Astrocyte of the cerebellum (primary cell): ENCODE measurements at regions not wholly inside any gene's neighbourhood (a gene's known extent, or its start where the extent isn't known, plus 50 kb on each side); places are given as distances from the start of the nearest gene placed in this dataset.

Experiments
- DNase-seq: peaks from one replicate; pipeline ENCODE4 v3.0.0-alpha.2; 2011; ENCODE audit warnings: low read depth
- H3K4me3 ChIP-seq: 2 replicates; pipeline ENCODE4 v1.5.1; 2011; ENCODE audit warnings: mild to moderate bottlenecking, low read depth, low read length, moderate library complexity
- in situ Hi-C: cut with HindIII; loops from 2 replicates; pipeline ENCODE4 v1.10.0; 2017; ENCODE audit warnings: low sequenced_read_pairs
- TF ChIP-seq, protein P1 (sequence below): IDR thresholded peaks from 2 replicates; pipeline ENCODE4 v1.5.1; 2012; ENCODE audit warnings: low read length, low read depth, moderate library complexity, mild to moderate bottlenecking; ENCODE audit errors: missing control alignments

DNA sequence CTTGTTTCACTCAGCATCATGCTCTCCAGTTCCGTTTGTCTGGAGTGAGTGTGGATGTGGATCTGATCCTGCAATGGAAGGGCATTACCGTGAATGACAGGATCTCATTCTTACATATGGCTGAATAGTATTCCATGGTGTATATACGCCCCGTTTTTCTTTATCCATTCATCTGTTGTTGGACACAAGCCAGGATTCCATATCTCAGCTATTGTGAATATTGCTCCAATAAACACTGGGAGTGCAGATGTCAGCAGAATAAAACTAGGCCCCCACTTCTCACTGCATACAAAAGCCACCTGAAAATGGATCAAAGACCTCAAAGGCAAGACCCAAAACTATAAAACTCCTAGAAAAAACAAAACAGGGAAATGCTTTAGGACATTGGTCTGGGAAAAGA lies 120.3 kb upstream of the TMPRSS2 start:
- H3K4me3 ChIP-seq = no peak overlapping the region
- in situ Hi-C loops = no loop called here
- TF ChIP-seq, protein P1, sequence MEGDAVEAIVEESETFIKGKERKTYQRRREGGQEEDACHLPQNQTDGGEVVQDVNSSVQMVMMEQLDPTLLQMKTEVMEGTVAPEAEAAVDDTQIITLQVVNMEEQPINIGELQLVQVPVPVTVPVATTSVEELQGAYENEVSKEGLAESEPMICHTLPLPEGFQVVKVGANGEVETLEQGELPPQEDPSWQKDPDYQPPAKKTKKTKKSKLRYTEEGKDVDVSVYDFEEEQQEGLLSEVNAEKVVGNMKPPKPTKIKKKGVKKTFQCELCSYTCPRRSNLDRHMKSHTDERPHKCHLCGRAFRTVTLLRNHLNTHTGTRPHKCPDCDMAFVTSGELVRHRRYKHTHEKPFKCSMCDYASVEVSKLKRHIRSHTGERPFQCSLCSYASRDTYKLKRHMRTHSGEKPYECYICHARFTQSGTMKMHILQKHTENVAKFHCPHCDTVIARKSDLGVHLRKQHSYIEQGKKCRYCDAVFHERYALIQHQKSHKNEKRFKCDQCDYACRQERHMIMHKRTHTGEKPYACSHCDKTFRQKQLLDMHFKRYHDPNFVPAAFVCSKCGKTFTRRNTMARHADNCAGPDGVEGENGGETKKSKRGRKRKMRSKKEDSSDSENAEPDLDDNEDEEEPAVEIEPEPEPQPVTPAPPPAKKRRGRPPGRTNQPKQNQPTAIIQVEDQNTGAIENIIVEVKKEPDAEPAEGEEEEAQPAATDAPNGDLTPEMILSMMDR = no peak
- DNase-seq = no peak

GRCh38 chr21:41627428-41627827 lies 119.5 kb upstream of the TMPRSS2 start:
- TF ChIP-seq, protein P1 = no peak
- no peak for DNase-seq
- no peak overlapping the region for H3K4me3 ChIP-seq
- in situ Hi-C loops = no loop called here

- DNase-seq = no peak
- TF ChIP-seq, protein P1 = no peak
- no peak overlapping the region for H3K4me3 ChIP-seq
- in situ Hi-C loops = no loop called here
These were observed 118.1 kb upstream of the TMPRSS2 start for GRCh38 chr21:41626021-41626420.

GRCh38 chr21:41625428-41625827 lies 117.5 kb upstream of the TMPRSS2 start:
- TF ChIP-seq, protein P1 = no peak
- in situ Hi-C loops = no loop called here
- H3K4me3 ChIP-seq = no peak overlapping the region
- no peak for DNase-seq

DNA sequence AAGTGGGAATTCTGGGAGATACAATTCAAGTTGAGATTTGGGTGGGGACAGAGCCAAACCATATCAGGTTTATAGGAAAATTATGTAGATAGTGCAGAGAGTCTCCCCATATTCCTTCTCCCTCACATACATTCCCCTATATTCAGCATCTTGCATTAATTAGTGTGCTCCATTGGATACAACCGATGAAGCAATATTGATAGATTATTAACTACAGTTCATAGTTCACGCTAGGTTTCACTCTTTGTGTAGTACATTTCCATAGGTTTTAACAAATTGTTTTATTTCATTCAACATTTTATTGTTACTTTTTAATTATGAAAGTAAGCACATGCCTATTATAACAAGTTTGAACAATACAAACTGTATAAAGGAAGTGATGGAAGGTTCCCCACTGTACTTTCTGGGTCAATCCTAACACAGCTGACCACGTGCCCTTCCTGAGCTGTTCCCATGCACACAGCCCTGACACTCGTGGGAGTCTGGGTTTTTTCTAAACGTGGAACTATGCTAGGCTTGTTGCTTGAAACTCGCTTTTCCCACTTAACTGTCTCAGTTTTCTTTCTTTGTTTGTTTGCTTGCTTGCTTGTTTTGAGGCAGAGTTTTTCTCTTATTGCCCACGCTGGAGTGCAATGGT lies 116.8 kb upstream of the TMPRSS2 start:
- in situ Hi-C loops = loop anchor here (25.0 kb wide), 1 partner anchor 313 kb away; no protein-coding TSS in a partner anchor
- TF ChIP-seq, protein P1 = no peak

GRCh38 chr21:41623945-41624344 lies 116.0 kb upstream of the TMPRSS2 start:
- in situ Hi-C loops = loop anchor here (25.0 kb wide), 1 partner anchor 313 kb away; no protein-coding TSS in a partner anchor
- no peak overlapping the region for H3K4me3 ChIP-seq
- TF ChIP-seq, protein P1 = no peak
- no peak for DNase-seq

More for the DNA sequence above, 116.8 kb upstream of the TMPRSS2 start:
- H3K4me3 ChIP-seq = no peak overlapping the region
- no peak for DNase-seq
